ENCODE measurements at regions not wholly inside any gene's neighbourhood (a gene's known extent, or its start where the extent isn't known, plus 50 kb on each side); places are given as distances from the start of the nearest gene placed in this dataset.

- TF ChIP-seq POLR2A (IDR thresholded peaks at IDR 0.05), result no peak
- no peak for TF ChIP-seq CTCF (IDR thresholded peaks at IDR 0.05)
- TF ChIP-seq EP300 (IDR thresholded peaks at IDR 0.05), result no peak
Measured at GRCh38 chr3:13202744-13203397, 129.6 kb upstream of the IQSEC1 start.
